NCI-H1105 treated with DMSO at 0.1 percent for 48 hours (cell line): ENCODE measurements at regions not wholly inside any gene's neighbourhood (a gene's known extent, or its start where the extent isn't known, plus 50 kb on each side); places are given as distances from the start of the nearest gene placed in this dataset.
"Not testable (repeated sequence)": the region's sequence is repeated elsewhere in the genome, so short reads cannot be mapped to it uniquely, and the experiment has no call there.

Source experiments
- DNase-seq: peaks from one replicate; lab custom pipeline; 2025; lab: John Stamatoyannopoulos, UW

- no peak for DNase-seq
Measured at GRCh38 chr3:34109846-34110245, 311.4 kb downstream of the PDCD6IP start.

- no peak for DNase-seq
Measured at GRCh38 chr3:34111361-34111760, 312.9 kb downstream of the PDCD6IP start.

- DNase-seq: not testable (repeated sequence)
Measured at GRCh38 chr3:34112261-34112660, 313.8 kb downstream of the PDCD6IP start.

GRCh38 chr3:34131091-34131490, 332.7 kb downstream of the PDCD6IP start:
- no peak for DNase-seq

- no peak for DNase-seq
Measured at GRCh38 chr3:34132069-34132692, 333.8 kb downstream of the PDCD6IP start.

- no peak for DNase-seq
Measured at GRCh38 chr3:34139566-34139965, 341.1 kb downstream of the PDCD6IP start.

- DNase-seq: no peak
Measured at GRCh38 chr3:34140616-34141015, 342.2 kb downstream of the PDCD6IP start.

- DNase-seq: no peak
Measured at GRCh38 chr3:34141841-34142337, 343.5 kb downstream of the PDCD6IP start.

GRCh38 chr3:34145796-34146195, 347.4 kb downstream of the PDCD6IP start:
- DNase-seq: no peak

GRCh38 chr3:34146596-34146995, 348.2 kb downstream of the PDCD6IP start:
- no peak for DNase-seq

GRCh38 chr3:34150992-34151391, 352.6 kb downstream of the PDCD6IP start:
- no peak for DNase-seq

- DNase-seq: no peak
Measured at GRCh38 chr3:34152656-34153055, 354.2 kb downstream of the PDCD6IP start.

- DNase-seq: no peak
Measured at GRCh38 chr3:34155108-34155507, 356.7 kb downstream of the PDCD6IP start.

- DNase-seq: no peak
Measured at GRCh38 chr3:34155666-34156065, 357.2 kb downstream of the PDCD6IP start.

- DNase-seq: no peak
Measured at GRCh38 chr3:34157491-34157890, 359.1 kb downstream of the PDCD6IP start.

GRCh38 chr3:34159613-34160420, 361.4 kb downstream of the PDCD6IP start:
- no peak for DNase-seq

GRCh38 chr3:34169636-34170035, 371.2 kb downstream of the PDCD6IP start:
- DNase-seq: not testable (repeated sequence)

- DNase-seq: no peak
Measured at GRCh38 chr3:34174740-34175139, 376.3 kb downstream of the PDCD6IP start.

GRCh38 chr3:34175636-34176176, 377.3 kb downstream of the PDCD6IP start:
- DNase-seq: peak; percentile 74

GRCh38 chr3:34176723-34177122, 378.3 kb downstream of the PDCD6IP start:
- DNase-seq: no peak

- no peak for DNase-seq
Measured at GRCh38 chr3:34178415-34178814, 380.0 kb downstream of the PDCD6IP start.

- no peak for DNase-seq
Measured at GRCh38 chr3:34179716-34180115, 381.3 kb downstream of the PDCD6IP start.

GRCh38 chr3:34180532-34180931, 382.1 kb downstream of the PDCD6IP start:
- DNase-seq: no peak
